ENCODE measurements at regions not wholly inside any gene's neighbourhood (a gene's known extent, or its start where the extent isn't known, plus 50 kb on each side); places are given as distances from the start of the nearest gene placed in this dataset.

DNA sequence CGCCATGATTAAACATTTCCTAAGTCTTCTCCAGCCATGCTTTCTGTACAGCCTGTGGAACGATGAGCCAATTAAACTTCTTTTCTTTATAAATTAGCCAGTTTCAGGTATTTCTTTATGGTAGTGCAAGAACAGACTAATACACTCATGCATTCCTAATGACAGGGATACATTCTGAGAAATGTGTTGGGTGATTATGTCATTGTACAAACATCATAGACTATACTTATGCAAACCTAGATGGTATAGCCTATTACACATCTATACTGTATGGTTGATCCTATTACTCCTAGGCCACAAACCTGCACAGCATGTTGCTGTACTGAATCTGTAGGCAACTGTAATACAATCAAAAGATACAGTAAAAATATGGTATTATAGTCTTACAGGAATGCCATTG, 83.1 kb downstream of the ATOH1 start:
- Histone ChIP-seq H3K9ac (ENCODE audit: low read length) (no peak overlapping the region), H3F3A (ENCODE audit: insufficient read depth, low read length, poor library complexity, severe bottlenecking) (no peaks in the 10 kb centered on the region)

DNA sequence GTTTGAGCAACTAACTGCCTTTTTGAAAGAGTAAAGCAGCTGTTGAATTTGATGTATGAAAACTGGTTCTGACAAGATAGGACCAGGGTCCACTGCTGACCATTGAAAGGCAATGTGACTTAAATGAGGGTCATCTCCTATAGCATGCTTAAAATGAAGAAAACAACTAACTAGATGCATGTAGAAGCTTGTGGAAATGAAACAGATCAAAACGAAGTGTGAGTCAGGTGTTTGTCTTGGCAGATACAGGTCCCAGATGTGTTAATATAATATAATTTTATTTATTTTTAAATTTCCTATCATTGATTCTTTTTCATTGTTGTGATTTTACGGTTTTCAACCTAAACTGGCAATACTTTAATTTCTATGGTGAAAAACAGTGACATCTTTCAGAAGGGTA, 83.6 kb downstream of the ATOH1 start:
- H2AFZ ChIP-seq (ENCODE audit: low read depth, low read length), result no peak overlapping the region
- no peaks in the 10 kb centered on the region for H3K27me3 ChIP-seq (ENCODE audit: insufficient read depth, low read depth, low read length)
- TF ChIP-seq TAF1 (IDR thresholded peaks at IDR 0.05; ENCODE audit: low read depth), result no peak
- no peak for TF ChIP-seq EP300 (conservative IDR thresholded peaks at IDR 0.05; ENCODE audit: poor library complexity, severe bottlenecking)
- no peak for TF ChIP-seq POLR2AphosphoS5 (IDR thresholded peaks at IDR 0.05)
- TF ChIP-seq, protein P1, sequence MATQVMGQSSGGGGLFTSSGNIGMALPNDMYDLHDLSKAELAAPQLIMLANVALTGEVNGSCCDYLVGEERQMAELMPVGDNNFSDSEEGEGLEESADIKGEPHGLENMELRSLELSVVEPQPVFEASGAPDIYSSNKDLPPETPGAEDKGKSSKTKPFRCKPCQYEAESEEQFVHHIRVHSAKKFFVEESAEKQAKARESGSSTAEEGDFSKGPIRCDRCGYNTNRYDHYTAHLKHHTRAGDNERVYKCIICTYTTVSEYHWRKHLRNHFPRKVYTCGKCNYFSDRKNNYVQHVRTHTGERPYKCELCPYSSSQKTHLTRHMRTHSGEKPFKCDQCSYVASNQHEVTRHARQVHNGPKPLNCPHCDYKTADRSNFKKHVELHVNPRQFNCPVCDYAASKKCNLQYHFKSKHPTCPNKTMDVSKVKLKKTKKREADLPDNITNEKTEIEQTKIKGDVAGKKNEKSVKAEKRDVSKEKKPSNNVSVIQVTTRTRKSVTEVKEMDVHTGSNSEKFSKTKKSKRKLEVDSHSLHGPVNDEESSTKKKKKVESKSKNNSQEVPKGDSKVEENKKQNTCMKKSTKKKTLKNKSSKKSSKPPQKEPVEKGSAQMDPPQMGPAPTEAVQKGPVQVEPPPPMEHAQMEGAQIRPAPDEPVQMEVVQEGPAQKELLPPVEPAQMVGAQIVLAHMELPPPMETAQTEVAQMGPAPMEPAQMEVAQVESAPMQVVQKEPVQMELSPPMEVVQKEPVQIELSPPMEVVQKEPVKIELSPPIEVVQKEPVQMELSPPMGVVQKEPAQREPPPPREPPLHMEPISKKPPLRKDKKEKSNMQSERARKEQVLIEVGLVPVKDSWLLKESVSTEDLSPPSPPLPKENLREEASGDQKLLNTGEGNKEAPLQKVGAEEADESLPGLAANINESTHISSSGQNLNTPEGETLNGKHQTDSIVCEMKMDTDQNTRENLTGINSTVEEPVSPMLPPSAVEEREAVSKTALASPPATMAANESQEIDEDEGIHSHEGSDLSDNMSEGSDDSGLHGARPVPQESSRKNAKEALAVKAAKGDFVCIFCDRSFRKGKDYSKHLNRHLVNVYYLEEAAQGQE (IDR thresholded peaks at IDR 0.05; ENCODE audit: borderline replicate concordance), result no peak
- TF ChIP-seq, protein P2, sequence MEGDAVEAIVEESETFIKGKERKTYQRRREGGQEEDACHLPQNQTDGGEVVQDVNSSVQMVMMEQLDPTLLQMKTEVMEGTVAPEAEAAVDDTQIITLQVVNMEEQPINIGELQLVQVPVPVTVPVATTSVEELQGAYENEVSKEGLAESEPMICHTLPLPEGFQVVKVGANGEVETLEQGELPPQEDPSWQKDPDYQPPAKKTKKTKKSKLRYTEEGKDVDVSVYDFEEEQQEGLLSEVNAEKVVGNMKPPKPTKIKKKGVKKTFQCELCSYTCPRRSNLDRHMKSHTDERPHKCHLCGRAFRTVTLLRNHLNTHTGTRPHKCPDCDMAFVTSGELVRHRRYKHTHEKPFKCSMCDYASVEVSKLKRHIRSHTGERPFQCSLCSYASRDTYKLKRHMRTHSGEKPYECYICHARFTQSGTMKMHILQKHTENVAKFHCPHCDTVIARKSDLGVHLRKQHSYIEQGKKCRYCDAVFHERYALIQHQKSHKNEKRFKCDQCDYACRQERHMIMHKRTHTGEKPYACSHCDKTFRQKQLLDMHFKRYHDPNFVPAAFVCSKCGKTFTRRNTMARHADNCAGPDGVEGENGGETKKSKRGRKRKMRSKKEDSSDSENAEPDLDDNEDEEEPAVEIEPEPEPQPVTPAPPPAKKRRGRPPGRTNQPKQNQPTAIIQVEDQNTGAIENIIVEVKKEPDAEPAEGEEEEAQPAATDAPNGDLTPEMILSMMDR (IDR thresholded peaks at IDR 0.05; ENCODE audit: poor library complexity, severe bottlenecking), result no peak
- no peak for TF ChIP-seq MXI1 (conservative IDR thresholded peaks at IDR 0.05; ENCODE audit: poor library complexity, severe bottlenecking)
- no peak for TF ChIP-seq RAD21 (conservative IDR thresholded peaks at IDR 0.05)
- TF ChIP-seq SMC3 (conservative IDR thresholded peaks at IDR 0.05; ENCODE audit: poor library complexity), result no peak
- TF ChIP-seq EZH2 (IDR thresholded peaks at IDR 0.05; ENCODE audit: borderline replicate concordance, insufficient read depth, low read length, poor library complexity, severe bottlenecking), result no peak

More for the DNA sequence above, 83.1 kb downstream of the ATOH1 start:
- no peak overlapping the region for H2AFZ ChIP-seq (ENCODE audit: low read depth, low read length)
- no peak overlapping the region for H3K4me3 ChIP-seq (ENCODE audit: low read length)
- no peaks in the 10 kb centered on the region for H3K79me2 ChIP-seq (replicated peaks; ENCODE audit: insufficient read depth, low read length)
- TF ChIP-seq EZH2 (IDR thresholded peaks at IDR 0.05; ENCODE audit: borderline replicate concordance, insufficient read depth, low read length, poor library complexity, severe bottlenecking) (no peak), MXI1 (conservative IDR thresholded peaks at IDR 0.05; ENCODE audit: poor library complexity, severe bottlenecking) (no peak), POLR2AphosphoS5 (IDR thresholded peaks at IDR 0.05) (no peak)
- TF ChIP-seq, protein P2 (IDR thresholded peaks at IDR 0.05; ENCODE audit: poor library complexity, severe bottlenecking), result no peak
- no peak overlapping the region for H3K4me2 ChIP-seq (ENCODE audit: low read length)
- H3K9me3 ChIP-seq (ENCODE audit: low read length), result no peaks in the 10 kb centered on the region
- H3K27me3 ChIP-seq (ENCODE audit: insufficient read depth, low read depth, low read length), result no peaks in the 10 kb centered on the region
- no peak overlapping the region for H3K27ac ChIP-seq (ENCODE audit: low read length)
- H4K20me1 ChIP-seq (ENCODE audit: insufficient read depth), result no peaks in the 10 kb centered on the region
- H3K36me3 ChIP-seq (ENCODE audit: insufficient read depth, low read length), result no peaks in the 10 kb centered on the region
- no peaks in the 10 kb centered on the region for H3K9me2 ChIP-seq (ENCODE audit: insufficient read depth, low read length)

More for the DNA sequence above, 83.6 kb downstream of the ATOH1 start:
- no peaks in the 10 kb centered on the region for H3K36me3 ChIP-seq (ENCODE audit: insufficient read depth, low read length)
- H3K9me2 ChIP-seq (ENCODE audit: insufficient read depth, low read length), result no peaks in the 10 kb centered on the region
- no peaks in the 10 kb centered on the region for H3F3A ChIP-seq (ENCODE audit: insufficient read depth, low read length, poor library complexity, severe bottlenecking)
- no peak overlapping the region for H3K4me2 ChIP-seq (ENCODE audit: low read length)
- no peaks in the 10 kb centered on the region for H3K79me2 ChIP-seq (replicated peaks; ENCODE audit: insufficient read depth, low read length)
- H3K9me3 ChIP-seq (ENCODE audit: low read length), result no peaks in the 10 kb centered on the region
- H3K9ac ChIP-seq (ENCODE audit: low read length), result no peak overlapping the region
- no peak overlapping the region for H3K27ac ChIP-seq (ENCODE audit: low read length)
- H3K4me3 ChIP-seq (ENCODE audit: low read length), result no peak overlapping the region
- no peaks in the 10 kb centered on the region for H4K20me1 ChIP-seq (ENCODE audit: insufficient read depth)

Measured in neural cell (in vitro differentiated cells).